Gastrocnemius medialis (tissue), 4 donors: ENCODE measurements at regions not wholly inside any gene's neighbourhood (a gene's known extent, or its start where the extent isn't known, plus 50 kb on each side); places are given as distances from the start of the nearest gene placed in this dataset.

Source experiments
- ATAC-seq, 2 donors: fragments of 150-250 bp; one replicate each; pipeline ENCODE4 v1.9.1; 2016
- DNase-seq, 2 donors: peaks; one replicate each; pipeline ENCODE4 v3.0.0-alpha.2; 2019
- H3K27ac ChIP-seq, 4 donors: fragments of 200-600 bp; sonication (generic); 1 replicate in 1 of 4; 2 replicates in 3 of 4; pipeline ENCODE4 v1.5.1; 2016 to 2018; ENCODE audit warnings: mild to moderate bottlenecking in 2 of 4, moderate library complexity in 1 of 4
- H3K27me3 ChIP-seq, 3 donors: fragments of 200-600 bp; sonication (generic) in 2 of 3; 1 replicate in 1 of 3; 2 replicates in 2 of 3; pipeline versions ENCODE4 v1.5.1 to v1.6.0; 2016 to 2019; ENCODE audit warnings: mild to moderate bottlenecking in 1 of 3, moderate library complexity in 1 of 3
- H3K36me3 ChIP-seq, 2 donors: fragments of 200-600 bp; sonication (generic) in 1 of 2; one replicate each; pipeline ENCODE4 v1.5.1; 2017 to 2018
- H3K4me1 ChIP-seq, 2 donors: fragments of 200-600 bp; sonication (generic) in 1 of 2; one replicate each; pipeline ENCODE4 v1.5.1; 2016 to 2017; ENCODE audit warnings: mild to moderate bottlenecking in 2 of 2
- H3K4me3 ChIP-seq, 4 donors: fragments of 200-600 bp; sonication (generic) in 3 of 4; 1 replicate in 1 of 4; 2 replicates in 3 of 4; pipeline ENCODE4 v1.5.1; 2016 to 2019; ENCODE audit warnings: mild to moderate bottlenecking in 2 of 4
- H3K9me3 ChIP-seq, 3 donors: fragments of 200-600 bp; sonication (generic) in 2 of 3; 1 replicate in 1 of 3; 2 replicates in 2 of 3; pipeline ENCODE4 v1.5.1; 2016 to 2019
- CTCF ChIP-seq, 5 experiments: fragments of 450-650 bp in 3 of 5; fragments of 200-600 bp in 2 of 5; sonication (generic) in 2 of 5; IDR thresholded peaks in 4 of 5; conservative IDR thresholded peaks in 1 of 5; 1 replicate in 4 of 5; 2 replicates in 1 of 5; pipeline ENCODE4 v1.5.1; 2016 to 2019; ENCODE audit warnings: antibody characterized with exemption in 5 of 5, mild to moderate bottlenecking in 3 of 5, moderate library complexity in 3 of 5
- POLR2A ChIP-seq, 2 donors: fragments of 450-650 bp; IDR thresholded peaks; one replicate each; pipeline ENCODE4 v1.6.1; 2017; ENCODE audit warnings: antibody characterized with exemption in 2 of 2, mild to moderate bottlenecking in 2 of 2, moderate library complexity in 2 of 2
- in situ Hi-C, 4 donors: fragments of 200-750 bp; cut with MboI; loops; one replicate each; pipeline versions ENCODE4 v1.15.0 to v1.8.0; 2017; ENCODE audit warnings: low sequenced_read_pairs in 4 of 4
- intact Hi-C: fragments of 100-400 bp; cut with DNase I; formaldehyde crosslinking; loops from one replicate; pipeline ENCODE4 v1.15.1; 2023; ENCODE audit warnings: low total_unique reads

GRCh38 chr3:127445581-127446343 lies 144.8 kb downstream of the TPRA1 start:
- Histone ChIP-seq H3K4me3 (no peak overlapping the region), H3K36me3 (no peaks in the 10 kb centered on the region), H3K27ac (no peak overlapping the region), H3K27me3 (peaks cover 0 to 4% (median 0%) of the 10 kb centered on the region in 3 donors), H3K4me1 (no peaks in the 10 kb centered on the region), H3K9me3 (no peaks in the 10 kb centered on the region)
- ATAC-seq (no peak), DNase-seq (no peak)
- intact Hi-C loops (no loop called here), in situ Hi-C loops (no loop called here)
- TF ChIP-seq POLR2A (IDR thresholded peaks at IDR 0.05) (no peak), CTCF (IDR thresholded peaks at IDR 0.05 in 4 of 5, conservative IDR thresholded peaks at IDR 0.05 in 1 of 5) (no peak)

- DNase-seq = no peak
- H3K9me3 ChIP-seq = no peaks in the 10 kb centered on the region
- H3K27ac ChIP-seq = no peak overlapping the region
- no peaks in the 10 kb centered on the region for H3K4me1 ChIP-seq
- H3K36me3 ChIP-seq = no peaks in the 10 kb centered on the region
- no peak overlapping the region for H3K4me3 ChIP-seq
- TF ChIP-seq CTCF (IDR thresholded peaks at IDR 0.05 in 4 of 5, conservative IDR thresholded peaks at IDR 0.05 in 1 of 5) = no peak
- TF ChIP-seq POLR2A (IDR thresholded peaks at IDR 0.05) = no peak
- H3K27me3 ChIP-seq = peaks cover 0 to 4% (median 0%) of the 10 kb centered on the region in 3 donors
- intact Hi-C loops (no loop called here), in situ Hi-C loops (no loop called here)
- ATAC-seq = no peak
Measured at GRCh38 chr3:127444761-127445160, 145.8 kb downstream of the TPRA1 start.

GRCh38 chr3:127443581-127444375 lies 146.8 kb downstream of the TPRA1 start:
- TF ChIP-seq POLR2A (IDR thresholded peaks at IDR 0.05) (no peak), CTCF (IDR thresholded peaks at IDR 0.05 in 4 of 5, conservative IDR thresholded peaks at IDR 0.05 in 1 of 5) (no peak)
- Histone ChIP-seq H3K9me3 (no peaks in the 10 kb centered on the region), H3K27me3 (no peaks in the 10 kb centered on the region), H3K27ac (no peak overlapping the region), H3K36me3 (no peaks in the 10 kb centered on the region), H3K4me1 (no peaks in the 10 kb centered on the region), H3K4me3 (no peak overlapping the region)
- ATAC-seq (no peak), DNase-seq (no peak)
- intact Hi-C loops (no loop called here), in situ Hi-C loops (no loop called here)

GRCh38 chr3:127442506-127442905 lies 148.0 kb downstream of the TPRA1 start:
- DNase-seq (no peak), ATAC-seq (no peak)
- in situ Hi-C loops (no loop called here), intact Hi-C loops (no loop called here)
- Histone ChIP-seq H3K4me1 (no peaks in the 10 kb centered on the region), H3K4me3 (no peak overlapping the region), H3K27me3 (no peaks in the 10 kb centered on the region), H3K9me3 (no peaks in the 10 kb centered on the region), H3K36me3 (no peaks in the 10 kb centered on the region), H3K27ac (no peak overlapping the region)
- no peak for TF ChIP-seq POLR2A (IDR thresholded peaks at IDR 0.05)
- TF ChIP-seq CTCF (IDR thresholded peaks at IDR 0.05 in 4 of 5, conservative IDR thresholded peaks at IDR 0.05 in 1 of 5) = no peak
